ENCODE measurements at regions not wholly inside any gene's neighbourhood (a gene's known extent, or its start where the extent isn't known, plus 50 kb on each side); places are given as distances from the start of the nearest gene placed in this dataset.

DNA sequence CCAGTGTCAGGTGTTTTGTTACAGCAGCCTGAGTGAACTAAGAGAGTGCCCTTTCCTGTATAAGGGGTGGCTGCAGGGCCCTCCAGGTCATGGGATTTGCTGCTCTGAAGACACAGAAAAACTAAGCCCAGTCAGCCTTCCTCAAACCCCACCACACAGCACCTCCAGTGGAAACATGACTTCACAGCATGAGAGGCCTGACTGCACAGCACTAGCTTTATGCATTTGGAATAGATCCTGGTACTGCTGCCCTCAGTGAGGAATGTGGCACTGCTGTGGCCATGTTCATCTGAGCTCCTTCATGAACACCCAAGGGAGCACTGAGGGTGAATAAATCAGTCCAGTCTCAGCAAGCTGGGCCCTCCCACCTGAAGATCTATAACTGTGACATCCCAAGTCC is 296.1 kb upstream of the FOXQ1 start:
- peak; percentile 47 for DNase-seq (ENCODE audit: low spot score)
- H3K4me3 ChIP-seq, result no peak overlapping the region
- TF ChIP-seq, protein P1, sequence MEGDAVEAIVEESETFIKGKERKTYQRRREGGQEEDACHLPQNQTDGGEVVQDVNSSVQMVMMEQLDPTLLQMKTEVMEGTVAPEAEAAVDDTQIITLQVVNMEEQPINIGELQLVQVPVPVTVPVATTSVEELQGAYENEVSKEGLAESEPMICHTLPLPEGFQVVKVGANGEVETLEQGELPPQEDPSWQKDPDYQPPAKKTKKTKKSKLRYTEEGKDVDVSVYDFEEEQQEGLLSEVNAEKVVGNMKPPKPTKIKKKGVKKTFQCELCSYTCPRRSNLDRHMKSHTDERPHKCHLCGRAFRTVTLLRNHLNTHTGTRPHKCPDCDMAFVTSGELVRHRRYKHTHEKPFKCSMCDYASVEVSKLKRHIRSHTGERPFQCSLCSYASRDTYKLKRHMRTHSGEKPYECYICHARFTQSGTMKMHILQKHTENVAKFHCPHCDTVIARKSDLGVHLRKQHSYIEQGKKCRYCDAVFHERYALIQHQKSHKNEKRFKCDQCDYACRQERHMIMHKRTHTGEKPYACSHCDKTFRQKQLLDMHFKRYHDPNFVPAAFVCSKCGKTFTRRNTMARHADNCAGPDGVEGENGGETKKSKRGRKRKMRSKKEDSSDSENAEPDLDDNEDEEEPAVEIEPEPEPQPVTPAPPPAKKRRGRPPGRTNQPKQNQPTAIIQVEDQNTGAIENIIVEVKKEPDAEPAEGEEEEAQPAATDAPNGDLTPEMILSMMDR (IDR thresholded peaks at IDR 0.05), result no peak
- H3K27ac ChIP-seq, result no peak overlapping the region

DNA sequence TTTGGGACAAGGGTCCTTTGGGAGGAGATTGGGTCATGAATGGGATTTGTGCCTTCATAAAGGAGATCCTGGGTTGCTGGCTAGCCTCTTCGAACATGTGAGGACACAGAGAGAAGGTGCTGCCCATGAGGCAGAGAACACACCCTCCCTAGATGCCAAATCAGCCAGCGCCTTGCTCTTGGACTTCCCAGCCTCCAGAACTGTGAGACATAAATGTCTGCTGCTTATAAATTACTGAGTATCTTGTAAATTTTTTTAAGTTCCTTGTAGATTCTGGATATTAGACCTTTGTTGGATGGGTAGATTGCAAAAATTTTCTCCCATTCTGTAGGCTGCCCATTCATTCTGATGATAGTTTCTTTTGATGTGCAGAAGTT is 297.5 kb upstream of the FOXQ1 start:
- no peak for DNase-seq (ENCODE audit: low spot score)
- no peak overlapping the region for H3K27ac ChIP-seq

DNA sequence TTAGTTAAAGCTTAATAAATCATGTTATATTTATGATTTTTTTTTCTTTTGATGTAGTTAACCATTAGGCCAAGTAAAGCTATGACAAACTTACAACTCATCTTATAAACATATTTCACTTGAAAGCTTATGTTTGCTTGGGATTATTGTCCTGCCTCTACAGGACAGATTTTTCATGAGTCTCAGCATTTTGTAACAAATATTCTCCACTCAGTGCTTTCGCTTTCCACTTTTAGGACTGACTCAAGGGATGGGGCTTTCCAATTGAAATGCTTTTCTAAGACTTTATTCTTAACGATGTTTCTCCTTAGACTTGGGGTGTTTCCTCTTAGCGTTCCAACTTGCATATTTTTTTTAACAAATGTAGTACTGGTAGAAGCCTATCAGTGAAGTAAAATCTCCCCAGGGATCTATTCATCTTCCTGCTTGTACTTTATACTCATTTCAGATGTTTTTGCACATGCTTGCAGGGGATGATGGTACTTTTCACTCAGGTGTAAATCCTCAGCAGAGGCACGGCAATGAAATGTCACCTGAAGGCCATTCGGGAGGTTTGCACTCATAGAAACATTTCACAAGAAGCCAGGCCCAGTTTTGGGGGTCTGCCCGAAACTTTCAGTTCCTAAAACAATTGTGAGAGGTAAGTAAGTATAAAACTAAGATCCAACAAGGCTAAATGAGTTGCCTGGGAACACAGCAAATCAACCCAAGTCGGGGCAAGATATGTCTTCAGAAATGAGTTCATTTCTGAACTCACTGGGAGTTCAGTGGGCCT is 298.1 kb upstream of the FOXQ1 start:
- DNase-seq (ENCODE audit: low spot score), result no peak
- TF ChIP-seq, protein P1 (IDR thresholded peaks at IDR 0.05), result no peak
- Histone ChIP-seq H3K27ac (no peak overlapping the region), H3K4me3 (no peak overlapping the region)

More for the DNA sequence above, 297.5 kb upstream of the FOXQ1 start:
- H3K4me3 ChIP-seq, result no peak overlapping the region
- TF ChIP-seq, protein P1 (IDR thresholded peaks at IDR 0.05), result no peak

DNA sequence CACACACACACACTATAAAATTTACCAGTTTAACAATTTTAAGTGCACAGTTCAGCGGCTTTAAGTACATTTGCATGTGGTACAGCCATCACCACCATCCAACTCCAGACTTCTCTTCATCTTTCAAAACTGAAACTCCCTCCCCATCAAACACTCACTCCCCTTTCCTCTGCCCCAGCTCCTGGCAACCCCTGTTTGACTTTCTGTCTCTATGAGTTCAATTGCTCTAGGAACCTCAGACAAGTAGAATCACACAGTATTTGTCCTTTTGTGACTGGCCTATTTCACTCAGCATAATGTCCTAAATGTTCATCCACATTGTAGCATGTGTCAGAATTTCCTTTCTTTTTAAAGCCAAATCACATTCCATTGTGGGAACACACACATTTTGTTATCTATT is 302.8 kb upstream of the FOXQ1 start:
- TF ChIP-seq, protein P1 (IDR thresholded peaks at IDR 0.05), result no peak
- Histone ChIP-seq H3K27ac (no peak overlapping the region), H3K4me3 (no peak overlapping the region)
- DNase-seq (ENCODE audit: low spot score), result no peak

DNA sequence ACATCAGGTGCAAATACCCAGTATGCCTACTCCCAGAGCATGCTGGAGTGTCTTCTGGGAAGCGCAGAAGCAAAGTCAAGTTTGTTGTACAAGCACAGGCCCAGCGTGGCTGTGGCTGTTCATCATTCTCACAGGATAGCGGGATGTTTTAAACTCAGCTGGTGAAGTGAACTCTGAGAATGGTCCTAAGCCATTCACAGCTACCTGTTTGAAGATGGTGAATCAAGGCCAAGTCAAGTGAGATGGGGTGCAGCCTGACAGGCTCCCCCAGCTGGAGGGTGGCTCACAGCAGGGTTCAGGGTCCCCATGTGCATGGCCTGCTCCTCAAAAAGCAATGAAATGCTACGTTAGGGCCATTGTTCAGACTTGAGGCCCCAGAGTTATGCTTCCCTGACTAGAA is 304.7 kb upstream of the FOXQ1 start:
- Histone ChIP-seq H3K27ac (no peak overlapping the region), H3K4me3 (no peak overlapping the region)
- TF ChIP-seq, protein P1 (IDR thresholded peaks at IDR 0.05), result no peak
- DNase-seq (ENCODE audit: low spot score), result no peak

DNA sequence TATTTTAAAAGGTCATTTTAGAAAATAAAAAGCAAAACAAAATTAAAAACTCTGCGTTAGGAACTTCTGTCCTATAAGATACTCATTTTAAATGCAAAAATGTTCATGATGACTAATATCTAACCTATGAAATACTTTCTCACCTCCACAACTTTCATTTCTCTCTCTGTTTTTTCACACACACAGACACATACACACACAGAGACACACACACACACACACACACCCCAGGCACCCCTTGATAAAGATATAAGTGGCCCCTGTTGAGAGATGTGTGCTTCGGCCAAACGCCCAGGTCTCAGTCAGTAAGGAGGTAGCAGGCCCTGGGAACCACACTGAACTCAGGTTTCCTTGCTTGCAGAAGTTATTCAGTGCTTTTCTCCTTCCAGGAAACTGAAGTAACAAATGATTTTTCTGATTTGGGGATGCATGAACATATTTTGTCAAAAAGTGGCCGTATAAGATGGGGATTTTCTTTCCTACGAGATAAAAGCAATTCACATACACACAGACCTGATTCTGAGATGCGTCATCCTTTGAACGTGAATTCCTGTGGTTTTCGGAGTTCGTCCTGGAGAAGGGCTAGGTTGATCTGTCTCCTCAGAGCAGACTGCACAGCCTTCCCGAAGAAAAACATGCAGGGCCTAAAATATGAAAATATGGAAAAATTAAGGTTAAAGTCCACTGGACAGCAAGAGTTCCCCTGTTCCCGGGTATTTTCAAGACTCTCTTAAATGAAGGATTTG is 306.8 kb upstream of the FOXQ1 start:
- TF ChIP-seq, protein P1 (IDR thresholded peaks at IDR 0.05), result no peak
- DNase-seq (ENCODE audit: low spot score), result no peak

More for the DNA sequence above, 306.8 kb upstream of the FOXQ1 start:
- no peak overlapping the region for H3K4me3 ChIP-seq
- H3K27ac ChIP-seq, result no peak overlapping the region
